B cell (primary cell): ENCODE measurements at regions not wholly inside any gene's neighbourhood (a gene's known extent, or its start where the extent isn't known, plus 50 kb on each side); places are given as distances from the start of the nearest gene placed in this dataset.

ENCODE experiments used
- EZH2 ChIP-seq: IDR thresholded peaks from 2 replicates; pipeline ENCODE4 v1.6.1; 2012; ENCODE audit warnings: borderline replicate concordance, low read depth, mild to moderate bottlenecking, moderate library complexity, low read length; ENCODE audit not compliant: insufficient read depth, poor library complexity, severe bottlenecking
- TF ChIP-seq, protein P1 (sequence below): fragments of 200-600 bp; IDR thresholded peaks from one replicate; pipeline ENCODE4 v1.8.0; 2022; ENCODE audit warnings: antibody characterized with exemption, mild to moderate bottlenecking

DNA sequence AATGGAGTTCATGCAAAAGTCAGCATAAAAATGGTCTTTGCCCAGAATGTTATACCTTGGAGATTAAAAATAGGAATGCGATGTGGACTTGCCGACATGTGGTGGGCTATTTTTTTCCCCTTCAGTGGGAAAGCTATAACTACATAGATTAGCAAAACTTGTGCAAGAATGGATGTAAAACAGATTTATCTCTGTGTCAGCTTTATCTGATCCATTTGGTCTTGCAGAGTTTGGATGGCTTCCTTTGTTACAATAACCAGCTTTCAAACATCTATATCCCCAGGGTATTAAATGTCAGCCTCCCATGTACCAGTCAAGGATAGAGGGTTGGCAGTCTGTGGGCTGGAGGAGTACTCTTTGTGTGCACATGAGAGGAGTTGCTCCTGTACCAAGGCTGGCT lies 284.9 kb downstream of the TMEM38B start:
- TF ChIP-seq, protein P1, sequence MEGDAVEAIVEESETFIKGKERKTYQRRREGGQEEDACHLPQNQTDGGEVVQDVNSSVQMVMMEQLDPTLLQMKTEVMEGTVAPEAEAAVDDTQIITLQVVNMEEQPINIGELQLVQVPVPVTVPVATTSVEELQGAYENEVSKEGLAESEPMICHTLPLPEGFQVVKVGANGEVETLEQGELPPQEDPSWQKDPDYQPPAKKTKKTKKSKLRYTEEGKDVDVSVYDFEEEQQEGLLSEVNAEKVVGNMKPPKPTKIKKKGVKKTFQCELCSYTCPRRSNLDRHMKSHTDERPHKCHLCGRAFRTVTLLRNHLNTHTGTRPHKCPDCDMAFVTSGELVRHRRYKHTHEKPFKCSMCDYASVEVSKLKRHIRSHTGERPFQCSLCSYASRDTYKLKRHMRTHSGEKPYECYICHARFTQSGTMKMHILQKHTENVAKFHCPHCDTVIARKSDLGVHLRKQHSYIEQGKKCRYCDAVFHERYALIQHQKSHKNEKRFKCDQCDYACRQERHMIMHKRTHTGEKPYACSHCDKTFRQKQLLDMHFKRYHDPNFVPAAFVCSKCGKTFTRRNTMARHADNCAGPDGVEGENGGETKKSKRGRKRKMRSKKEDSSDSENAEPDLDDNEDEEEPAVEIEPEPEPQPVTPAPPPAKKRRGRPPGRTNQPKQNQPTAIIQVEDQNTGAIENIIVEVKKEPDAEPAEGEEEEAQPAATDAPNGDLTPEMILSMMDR, result no peak
- no peak for TF ChIP-seq EZH2
